ENCODE measurements at regions not wholly inside any gene's neighbourhood (a gene's known extent, or its start where the extent isn't known, plus 50 kb on each side); places are given as distances from the start of the nearest gene placed in this dataset.

DNA sequence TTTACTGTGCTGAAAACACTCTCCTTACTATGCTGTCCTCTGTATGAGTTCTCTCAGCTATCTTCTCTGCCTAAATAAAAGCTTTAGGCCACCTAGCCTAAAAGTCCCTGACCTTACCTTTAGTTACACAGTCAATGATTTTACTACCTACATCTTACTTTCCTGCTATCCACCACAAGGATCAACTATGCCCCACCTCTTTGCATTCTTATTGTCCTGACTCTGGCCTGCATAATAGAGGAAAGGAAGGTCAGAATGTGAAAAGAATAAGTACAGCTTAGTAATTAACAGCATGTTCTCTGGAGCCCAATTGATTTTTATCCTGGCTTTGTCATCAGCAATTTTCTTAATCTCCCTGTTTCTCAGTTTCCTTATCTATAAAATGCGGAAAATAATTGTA lies 1257.8 kb downstream of the RPA4 start:
- Histone ChIP-seq H3K27me3 (no peaks in the 10 kb centered on the region), H3K9me3 (peaks cover 0 to 5% (median 2%) of the 10 kb centered on the region in 4 donors), H3K36me3 (no peaks in the 10 kb centered on the region), H3K4me3 (no peak overlapping the region), H3K4me1 (no peaks in the 10 kb centered on the region), H3K27ac (no peak overlapping the region)
- DNase-seq = no peak
- no peak for TF ChIP-seq POLR2AphosphoS5 (IDR thresholded peaks at IDR 0.05)
- TF ChIP-seq, protein P1, sequence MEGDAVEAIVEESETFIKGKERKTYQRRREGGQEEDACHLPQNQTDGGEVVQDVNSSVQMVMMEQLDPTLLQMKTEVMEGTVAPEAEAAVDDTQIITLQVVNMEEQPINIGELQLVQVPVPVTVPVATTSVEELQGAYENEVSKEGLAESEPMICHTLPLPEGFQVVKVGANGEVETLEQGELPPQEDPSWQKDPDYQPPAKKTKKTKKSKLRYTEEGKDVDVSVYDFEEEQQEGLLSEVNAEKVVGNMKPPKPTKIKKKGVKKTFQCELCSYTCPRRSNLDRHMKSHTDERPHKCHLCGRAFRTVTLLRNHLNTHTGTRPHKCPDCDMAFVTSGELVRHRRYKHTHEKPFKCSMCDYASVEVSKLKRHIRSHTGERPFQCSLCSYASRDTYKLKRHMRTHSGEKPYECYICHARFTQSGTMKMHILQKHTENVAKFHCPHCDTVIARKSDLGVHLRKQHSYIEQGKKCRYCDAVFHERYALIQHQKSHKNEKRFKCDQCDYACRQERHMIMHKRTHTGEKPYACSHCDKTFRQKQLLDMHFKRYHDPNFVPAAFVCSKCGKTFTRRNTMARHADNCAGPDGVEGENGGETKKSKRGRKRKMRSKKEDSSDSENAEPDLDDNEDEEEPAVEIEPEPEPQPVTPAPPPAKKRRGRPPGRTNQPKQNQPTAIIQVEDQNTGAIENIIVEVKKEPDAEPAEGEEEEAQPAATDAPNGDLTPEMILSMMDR (IDR thresholded peaks at IDR 0.05) = no peak
- no peak for TF ChIP-seq POLR2A (IDR thresholded peaks at IDR 0.05)
- TF ChIP-seq EP300 (IDR thresholded peaks at IDR 0.05) = no peak
- intact Hi-C loops (cut with DNase I; ENCODE audit: low total_unique reads) = no loop called here
- 48 to 77% (median 74%) methylated on average over 1 of the region's 1 CpG for WGBS, 5 donors

DNA sequence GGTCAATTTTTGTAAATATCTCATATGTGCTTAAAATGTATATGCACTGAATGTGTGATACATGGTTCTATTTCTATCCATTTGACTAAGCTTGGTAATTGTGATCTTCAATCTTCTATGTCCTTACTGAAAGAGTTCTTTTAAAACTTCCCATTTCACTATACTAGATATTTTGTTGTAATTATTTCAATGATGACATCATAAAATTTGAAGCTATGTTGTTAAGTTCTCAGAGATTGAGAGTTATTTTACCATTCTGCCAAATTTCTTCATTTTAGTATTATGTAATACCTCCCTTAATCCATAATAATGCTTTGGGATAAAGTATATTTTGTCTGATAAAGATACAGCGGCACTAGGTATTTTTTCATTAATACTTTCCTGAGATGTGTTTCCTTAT lies 1307.3 kb downstream of the RPA4 start:
- H3K27me3 ChIP-seq = no peaks in the 10 kb centered on the region
- H3K27ac ChIP-seq = no peak overlapping the region
- no peak for DNase-seq
- no peaks in the 10 kb centered on the region for H3K36me3 ChIP-seq
- no peaks in the 10 kb centered on the region for H3K9me3 ChIP-seq
- intact Hi-C loops (cut with DNase I; ENCODE audit: low total_unique reads) = no loop called here
- no peaks in the 10 kb centered on the region for H3K4me1 ChIP-seq
- TF ChIP-seq EP300 (IDR thresholded peaks at IDR 0.05) (no peak), POLR2A (IDR thresholded peaks at IDR 0.05) (no peak), POLR2AphosphoS5 (IDR thresholded peaks at IDR 0.05) (no peak)
- TF ChIP-seq, protein P1 (IDR thresholded peaks at IDR 0.05) = no peak
- no peak overlapping the region for H3K4me3 ChIP-seq
- 82 to 98% (median 95%) methylated on average over 1 of the region's 1 CpG for WGBS, 5 donors

DNA sequence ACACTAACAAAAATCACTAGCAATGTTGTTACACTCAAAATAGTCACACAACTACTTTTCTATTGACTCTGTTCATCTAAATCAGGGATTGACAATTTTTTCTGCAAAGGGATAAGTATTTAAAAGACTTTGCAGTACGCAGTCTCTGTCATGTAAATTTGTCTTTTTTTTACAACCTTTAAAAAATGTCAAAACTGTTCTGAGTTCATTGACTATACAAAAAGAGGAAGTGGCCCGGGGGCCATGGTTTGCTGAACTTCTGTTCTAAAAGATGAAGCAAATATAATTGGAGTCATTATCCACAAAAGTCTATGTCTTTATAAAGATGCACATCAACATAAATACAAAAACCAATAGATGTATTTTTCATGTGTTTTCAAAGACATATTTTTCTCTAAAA lies 1310.3 kb downstream of the RPA4 start:
- peaks cover 0 to 4% (median 0%) of the 10 kb centered on the region in 4 donors for H3K9me3 ChIP-seq
- H3K27ac ChIP-seq = no peak overlapping the region
- no peak for DNase-seq
- no peaks in the 10 kb centered on the region for H3K4me1 ChIP-seq
- 70 to 82% (median 75%) methylated on average over 2 of the region's 2 CpGs for WGBS, 5 donors
- H3K27me3 ChIP-seq = peaks cover 0 to 4% (median 0%) of the 10 kb centered on the region in 3 donors
- TF ChIP-seq POLR2A (IDR thresholded peaks at IDR 0.05) (no peak), POLR2AphosphoS5 (IDR thresholded peaks at IDR 0.05) (no peak), EP300 (IDR thresholded peaks at IDR 0.05) (no peak)
- TF ChIP-seq, protein P1 (IDR thresholded peaks at IDR 0.05) = no peak
- no peaks in the 10 kb centered on the region for H3K36me3 ChIP-seq
- no peak overlapping the region for H3K4me3 ChIP-seq
- intact Hi-C loops (cut with DNase I; ENCODE audit: low total_unique reads) = no loop called here

DNA sequence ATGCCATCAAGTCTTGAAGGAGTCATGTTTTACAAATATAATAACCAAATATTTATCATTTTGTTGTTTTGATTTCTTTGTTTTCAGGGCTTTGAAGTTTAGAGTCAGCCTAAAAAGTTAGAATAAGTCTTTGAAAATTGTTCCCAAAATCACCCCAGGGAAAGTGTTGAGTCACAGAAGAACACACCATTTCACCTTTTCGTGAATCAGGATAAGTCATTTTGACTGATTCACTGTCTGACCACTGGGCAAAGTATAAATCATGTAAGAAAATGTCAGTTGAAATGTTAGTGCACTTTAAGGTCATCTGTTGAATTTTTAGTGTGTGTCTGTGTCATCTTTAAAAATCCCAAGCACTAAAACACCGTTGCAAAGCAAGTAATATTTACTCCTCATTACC lies 1320.1 kb downstream of the RPA4 start:
- H3K9me3 ChIP-seq = no peaks in the 10 kb centered on the region
- no peaks in the 10 kb centered on the region for H3K4me1 ChIP-seq
- H3K27me3 ChIP-seq = no peaks in the 10 kb centered on the region
- intact Hi-C loops (cut with DNase I; ENCODE audit: low total_unique reads) = no loop called here
- 54 to 62% (median 61%) methylated on average over 2 of the region's 2 CpGs for WGBS, 5 donors
- TF ChIP-seq POLR2A (IDR thresholded peaks at IDR 0.05) (no peak), POLR2AphosphoS5 (IDR thresholded peaks at IDR 0.05) (no peak), EP300 (IDR thresholded peaks at IDR 0.05) (no peak)
- TF ChIP-seq, protein P1 (IDR thresholded peaks at IDR 0.05) = no peak
- DNase-seq = no peak
- no peaks in the 10 kb centered on the region for H3K36me3 ChIP-seq
- no peak overlapping the region for H3K4me3 ChIP-seq
- no peak overlapping the region for H3K27ac ChIP-seq
